Ascending aorta (tissue), 2 donors: ENCODE measurements at regions not wholly inside any gene's neighbourhood (a gene's known extent, or its start where the extent isn't known, plus 50 kb on each side); places are given as distances from the start of the nearest gene placed in this dataset.
"Not testable (repeated sequence)": the region's sequence is repeated elsewhere in the genome, so short reads cannot be mapped to it uniquely, and the experiment has no call there.

Experiments
- DNase-seq, 2 donors: peaks; one replicate each; pipeline ENCODE4 v3.0.0-alpha.2; 2019; ENCODE audit warnings: low spot score in 2 of 2
- H3K27ac ChIP-seq, 2 donors: fragments of 200-600 bp; sonication (generic); one replicate each; pipeline ENCODE4 v1.5.1; 2016 to 2017; ENCODE audit warnings: mild to moderate bottlenecking in 1 of 2
- H3K27me3 ChIP-seq: fragments of 200-600 bp; sonication (generic); one replicate; pipeline ENCODE4 v1.5.1; 2017
- H3K36me3 ChIP-seq, 2 donors: fragments of 200-600 bp; sonication (generic); one replicate each; pipeline ENCODE4 v1.5.1; 2016
- H3K4me1 ChIP-seq, 2 donors: fragments of 200-600 bp; sonication (generic); one replicate each; pipeline ENCODE4 v1.5.1; 2016 to 2017; ENCODE audit warnings: mild to moderate bottlenecking in 1 of 2
- H3K4me3 ChIP-seq, 2 donors: fragments of 200-600 bp; sonication (generic); one replicate each; pipeline ENCODE4 v1.5.1; 2016 to 2017; ENCODE audit warnings: mild to moderate bottlenecking in 1 of 2
- H3K9me3 ChIP-seq, 2 donors: fragments of 200-600 bp; sonication (generic); one replicate each; pipeline ENCODE4 v1.5.1; 2016
- intact Hi-C: fragments of 100-400 bp; cut with DNase I; formaldehyde crosslinking; loops from one replicate; pipeline ENCODE4 v1.15.1; 2023
- TF ChIP-seq, protein P1 (sequence below), 3 experiments: fragments of 200-600 bp in 2 of 3; fragments of 450-650 bp in 1 of 3; sonication (generic) in 2 of 3; IDR thresholded peaks; one replicate each; pipeline ENCODE4 v1.5.1; 2016 to 2019; ENCODE audit warnings: antibody characterized with exemption in 3 of 3, mild to moderate bottlenecking in 1 of 3, moderate library complexity in 1 of 3

DNA sequence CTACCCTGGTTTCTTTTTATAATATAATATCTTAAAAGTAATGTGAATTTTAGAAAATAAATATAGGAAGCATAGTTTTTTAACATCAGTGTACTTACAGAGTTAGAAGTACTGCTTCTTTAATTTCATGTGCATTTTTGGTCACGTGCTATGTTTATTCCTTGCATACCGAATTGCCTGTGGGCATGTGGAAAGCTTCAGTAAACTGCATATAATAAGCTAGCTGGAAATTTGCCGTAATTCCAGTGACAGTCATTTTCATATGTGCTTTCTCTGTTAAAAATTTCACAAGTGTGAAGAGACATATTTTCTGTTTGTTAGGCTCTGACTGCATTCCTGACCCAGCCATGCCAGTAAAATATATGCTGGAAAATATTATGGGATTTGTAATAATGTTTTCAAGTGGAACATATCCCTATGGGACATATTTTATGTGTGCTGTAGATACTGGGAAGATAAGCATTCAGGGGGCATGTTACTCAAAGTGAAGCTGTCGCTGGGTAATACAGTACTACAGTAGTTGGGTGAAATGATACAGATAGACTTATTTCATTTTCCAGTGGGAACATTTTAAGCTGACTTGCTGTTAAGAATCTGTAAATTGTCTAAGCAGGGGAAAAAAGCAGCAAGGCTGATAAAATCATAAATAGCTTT lies 616.7 kb downstream of the FRK start:
- Histone ChIP-seq H3K4me1 (no peaks in the 10 kb centered on the region), H3K27me3 (no peaks in the 10 kb centered on the region), H3K36me3 (no peaks in the 10 kb centered on the region), H3K9me3 (no peaks in the 10 kb centered on the region), H3K4me3 (no peak overlapping the region), H3K27ac (no peak overlapping the region)
- intact Hi-C loops: no loop called here
- TF ChIP-seq, protein P1, sequence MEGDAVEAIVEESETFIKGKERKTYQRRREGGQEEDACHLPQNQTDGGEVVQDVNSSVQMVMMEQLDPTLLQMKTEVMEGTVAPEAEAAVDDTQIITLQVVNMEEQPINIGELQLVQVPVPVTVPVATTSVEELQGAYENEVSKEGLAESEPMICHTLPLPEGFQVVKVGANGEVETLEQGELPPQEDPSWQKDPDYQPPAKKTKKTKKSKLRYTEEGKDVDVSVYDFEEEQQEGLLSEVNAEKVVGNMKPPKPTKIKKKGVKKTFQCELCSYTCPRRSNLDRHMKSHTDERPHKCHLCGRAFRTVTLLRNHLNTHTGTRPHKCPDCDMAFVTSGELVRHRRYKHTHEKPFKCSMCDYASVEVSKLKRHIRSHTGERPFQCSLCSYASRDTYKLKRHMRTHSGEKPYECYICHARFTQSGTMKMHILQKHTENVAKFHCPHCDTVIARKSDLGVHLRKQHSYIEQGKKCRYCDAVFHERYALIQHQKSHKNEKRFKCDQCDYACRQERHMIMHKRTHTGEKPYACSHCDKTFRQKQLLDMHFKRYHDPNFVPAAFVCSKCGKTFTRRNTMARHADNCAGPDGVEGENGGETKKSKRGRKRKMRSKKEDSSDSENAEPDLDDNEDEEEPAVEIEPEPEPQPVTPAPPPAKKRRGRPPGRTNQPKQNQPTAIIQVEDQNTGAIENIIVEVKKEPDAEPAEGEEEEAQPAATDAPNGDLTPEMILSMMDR (IDR thresholded peaks at IDR 0.05): no peak
- DNase-seq: no peak

DNA sequence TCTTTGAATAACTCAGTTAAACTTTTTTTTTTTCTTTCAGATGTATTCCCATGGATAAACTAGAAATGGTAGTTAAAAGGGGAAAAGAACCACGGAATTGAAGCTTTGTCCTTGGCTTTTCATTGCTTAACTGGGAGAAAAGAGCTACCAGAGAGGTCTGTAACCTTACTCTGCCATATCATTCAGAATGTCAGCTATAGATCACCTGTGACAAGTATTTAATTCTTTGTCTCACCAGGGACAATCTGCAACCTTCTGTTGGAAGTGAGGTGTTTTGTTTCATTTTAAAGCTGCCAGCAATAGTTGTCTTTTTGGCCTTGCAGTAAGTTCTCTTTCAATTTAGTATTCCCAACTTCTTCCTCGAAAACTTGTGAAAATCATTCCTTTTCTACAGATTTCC lies 618.4 kb downstream of the FRK start:
- H3K4me3 ChIP-seq: no peak overlapping the region
- DNase-seq: no peak
- no peaks in the 10 kb centered on the region for H3K36me3 ChIP-seq
- intact Hi-C loops: no loop called here
- H3K9me3 ChIP-seq: no peaks in the 10 kb centered on the region
- H3K27me3 ChIP-seq: no peaks in the 10 kb centered on the region
- H3K4me1 ChIP-seq: no peaks in the 10 kb centered on the region
- TF ChIP-seq, protein P1 (IDR thresholded peaks at IDR 0.05): no peak
- H3K27ac ChIP-seq: no peak overlapping the region

DNA sequence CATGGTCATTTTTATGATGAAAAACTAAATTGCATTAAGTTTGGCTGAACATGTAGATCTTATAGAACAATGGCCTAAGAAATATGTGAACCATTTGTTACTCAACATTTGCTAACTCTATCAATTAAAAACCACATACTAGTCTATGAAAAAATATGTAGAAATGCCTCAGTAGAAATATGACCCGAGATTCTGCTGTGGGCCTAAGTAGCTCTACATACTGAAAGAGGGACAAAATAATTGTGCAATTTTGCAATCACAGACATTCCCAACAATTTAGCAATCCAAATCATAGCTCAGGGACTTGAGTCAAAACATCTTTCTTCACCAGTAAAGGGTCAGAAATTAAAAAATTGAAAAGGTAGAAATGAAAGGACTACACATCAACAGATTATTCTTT lies 619.0 kb downstream of the FRK start:
- Histone ChIP-seq H3K4me1 (no peaks in the 10 kb centered on the region), H3K9me3 (no peaks in the 10 kb centered on the region), H3K27ac (no peak overlapping the region), H3K36me3 (no peaks in the 10 kb centered on the region), H3K4me3 (no peak overlapping the region), H3K27me3 (no peaks in the 10 kb centered on the region)
- intact Hi-C loops: no loop called here
- TF ChIP-seq, protein P1 (IDR thresholded peaks at IDR 0.05): no peak
- no peak for DNase-seq

DNA sequence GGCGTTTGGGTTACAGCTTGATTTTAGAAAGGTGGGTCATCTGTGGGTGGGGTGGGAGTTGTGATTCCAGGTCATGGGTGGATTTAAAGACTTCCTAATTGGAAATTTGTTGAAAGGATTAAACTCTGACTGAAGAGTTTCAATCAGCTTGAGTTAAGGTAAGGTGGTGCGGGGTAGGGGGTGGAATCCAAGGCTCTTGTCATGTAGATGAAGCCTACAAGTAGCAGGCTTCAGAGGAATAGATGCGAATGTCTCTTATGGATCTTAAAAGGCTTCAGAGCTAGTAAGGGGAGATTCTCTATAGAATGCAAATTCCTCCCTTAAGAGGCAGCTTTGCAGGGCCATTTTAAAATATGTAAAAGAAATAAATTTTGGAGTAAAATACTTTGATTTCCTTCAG lies 645.3 kb downstream of the FRK start:
- Histone ChIP-seq H3K4me3 (no peak overlapping the region), H3K27ac (no peak overlapping the region), H3K36me3 (no peaks in the 10 kb centered on the region), H3K4me1 (no peaks in the 10 kb centered on the region), H3K27me3 (no peaks in the 10 kb centered on the region), H3K9me3 (peaks cover 0 to 5% of the 10 kb centered on the region in 2 donors)
- TF ChIP-seq, protein P1 (IDR thresholded peaks at IDR 0.05): no peak
- intact Hi-C loops: no loop called here
- DNase-seq: no peak

DNA sequence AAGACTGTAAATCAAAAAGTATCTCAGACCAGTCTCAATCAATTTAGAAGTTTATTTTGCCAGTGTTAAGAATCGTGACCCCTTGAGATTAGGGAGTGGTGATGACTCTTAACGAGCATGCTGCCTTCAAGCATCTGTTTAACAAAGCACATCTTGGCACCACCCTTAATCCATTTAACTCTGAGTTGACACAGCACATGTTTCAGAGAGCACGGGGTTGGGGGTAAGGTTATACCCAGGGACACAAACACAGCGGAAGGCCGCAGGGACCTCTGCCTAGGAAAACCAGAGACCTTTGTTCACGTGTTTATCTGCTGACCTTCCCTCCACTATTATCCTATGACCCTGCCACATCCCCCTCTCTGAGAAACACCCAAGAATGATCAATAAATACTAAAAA lies 645.8 kb downstream of the FRK start:
- H3K4me1 ChIP-seq, H3K4me3 ChIP-seq, intact Hi-C loops, H3K27me3 ChIP-seq, DNase-seq, H3K9me3 ChIP-seq, H3K36me3 ChIP-seq, H3K27ac ChIP-seq: not testable (repeated sequence)

DNA sequence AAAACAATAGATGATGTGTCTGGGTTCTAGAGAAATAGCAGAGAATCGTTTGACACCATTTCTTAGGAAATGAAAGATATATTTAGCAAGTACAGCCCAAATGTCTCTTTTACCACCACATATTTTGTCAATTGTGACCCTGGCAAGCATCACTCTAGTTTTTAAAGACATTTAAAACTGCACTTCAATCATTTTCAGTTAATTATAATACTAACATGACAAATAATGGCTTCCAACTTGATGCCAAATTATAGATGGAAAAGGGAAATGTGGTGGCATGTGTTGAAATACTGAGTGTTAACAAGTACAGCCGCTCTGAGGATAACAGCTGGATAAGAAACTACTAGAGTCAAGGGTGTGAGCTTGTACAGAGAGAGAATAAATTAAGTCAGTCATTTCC lies 648.9 kb downstream of the FRK start:
- intact Hi-C loops: no loop called here
- TF ChIP-seq, protein P1 (IDR thresholded peaks at IDR 0.05): no peak
- H3K9me3 ChIP-seq: peaks cover 0 to 2% of the 10 kb centered on the region in 2 donors

More for the DNA sequence above, 648.9 kb downstream of the FRK start:
- no peak overlapping the region for H3K4me3 ChIP-seq
- no peaks in the 10 kb centered on the region for H3K4me1 ChIP-seq
- DNase-seq: no peak
- H3K27ac ChIP-seq: no peak overlapping the region
- no peaks in the 10 kb centered on the region for H3K27me3 ChIP-seq
- no peaks in the 10 kb centered on the region for H3K36me3 ChIP-seq
